GM21367 (cell line): ENCODE measurements at regions not wholly inside any gene's neighbourhood (a gene's known extent, or its start where the extent isn't known, plus 50 kb on each side); places are given as distances from the start of the nearest gene placed in this dataset.

Experiments used
- ATAC-seq: cut with Tn5 transposase; IDR thresholded peaks from one replicate; pipeline ENCODE4 v1.9.1; 2021; ENCODE audit not compliant: unreplicated experiment

- no peak for ATAC-seq
Measured at GRCh38 chr12:4137015-4137414, 136.5 kb upstream of the CCND2 start.

- ATAC-seq, result peak; percentile 70
Measured at GRCh38 chr12:4135919-4136605, 137.5 kb upstream of the CCND2 start.

- no peak for ATAC-seq
Measured at GRCh38 chr12:4134448-4135263, 138.9 kb upstream of the CCND2 start.

GRCh38 chr12:4133636-4134447 lies 139.7 kb upstream of the CCND2 start:
- ATAC-seq, result no peak

GRCh38 chr12:4133029-4133428 lies 140.5 kb upstream of the CCND2 start:
- ATAC-seq, result no peak

GRCh38 chr12:4121506-4122020 lies 152.0 kb upstream of the CCND2 start:
- no peak for ATAC-seq

GRCh38 chr12:4120316-4120917 lies 153.1 kb upstream of the CCND2 start:
- no peak for ATAC-seq

GRCh38 chr12:4119157-4119761 lies 154.3 kb upstream of the CCND2 start:
- ATAC-seq, result peak; percentile 64

- peak; percentile 6 for ATAC-seq
Measured at GRCh38 chr12:4118601-4119156, 154.9 kb upstream of the CCND2 start.

- peak; percentile 31 for ATAC-seq
Measured at GRCh38 chr12:4118017-4118510, 155.5 kb upstream of the CCND2 start.

GRCh38 chr12:4117386-4118016 lies 156.1 kb upstream of the CCND2 start:
- ATAC-seq, result peak; percentile 5

GRCh38 chr12:4116251-4117111 lies 157.1 kb upstream of the CCND2 start:
- no peak for ATAC-seq

GRCh38 chr12:4115570-4115969 lies 158.0 kb upstream of the CCND2 start:
- ATAC-seq, result no peak

GRCh38 chr12:4114986-4115385 lies 158.6 kb upstream of the CCND2 start:
- no peak for ATAC-seq

- no peak for ATAC-seq
Measured at GRCh38 chr12:4112734-4113325, 160.7 kb upstream of the CCND2 start.

GRCh38 chr12:4112290-4112689 lies 161.3 kb upstream of the CCND2 start:
- ATAC-seq, result no peak

GRCh38 chr12:4111010-4111409 lies 162.6 kb upstream of the CCND2 start:
- ATAC-seq, result no peak

- no peak for ATAC-seq
Measured at GRCh38 chr12:4109826-4110225, 163.7 kb upstream of the CCND2 start.
